Middle frontal gyrus (tissue), 1 donor: ENCODE measurements at regions not wholly inside any gene's neighbourhood (a gene's known extent, or its start where the extent isn't known, plus 50 kb on each side); places are given as distances from the start of the nearest gene placed in this dataset.

Experiments
- DNase-seq: peaks from one replicate; pipeline ENCODE4 v3.0.0-alpha.2; 2015; ENCODE audit warnings: low spot score; ENCODE audit errors: extremely low spot score

DNA sequence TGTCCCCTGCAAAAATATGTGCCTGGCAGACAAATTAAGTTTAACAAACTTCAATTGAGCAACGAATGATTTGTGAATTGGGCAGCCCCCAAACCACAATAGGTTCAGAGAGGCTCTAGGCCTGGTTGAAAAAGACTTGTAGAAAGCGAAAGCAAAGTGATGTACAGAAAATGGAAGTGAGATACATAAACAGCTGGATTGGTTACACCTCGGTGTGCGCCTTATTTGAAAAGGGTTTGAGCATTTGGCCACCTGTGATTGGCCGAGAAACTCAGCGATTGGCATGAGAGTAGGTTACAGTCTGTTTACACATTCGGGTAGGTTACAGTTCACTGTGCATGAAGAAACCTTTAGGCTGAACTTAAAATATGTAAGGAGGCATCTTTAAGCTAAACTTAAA lies 136.9 kb downstream of the CD83 start:
- no peak for DNase-seq

DNA sequence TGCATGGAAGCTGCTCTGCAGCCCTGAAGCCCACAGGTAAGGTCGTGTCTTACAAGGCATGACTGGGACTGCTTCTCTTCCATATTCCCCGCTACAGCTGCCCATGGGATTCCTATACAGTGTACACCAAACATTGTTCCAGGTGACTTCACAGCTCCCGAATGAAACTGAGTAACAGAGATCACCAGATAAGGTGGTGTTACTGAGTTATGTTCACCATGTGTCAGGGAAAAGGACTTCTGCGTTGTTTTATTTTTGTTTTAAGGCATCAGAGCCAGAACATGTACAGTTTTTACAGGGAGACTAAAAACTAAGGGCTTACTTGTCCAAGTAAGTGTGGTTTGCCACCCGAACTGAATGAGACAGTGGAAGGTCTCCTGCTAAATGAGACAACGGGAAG lies 138.3 kb downstream of the CD83 start:
- DNase-seq = no peak

DNA sequence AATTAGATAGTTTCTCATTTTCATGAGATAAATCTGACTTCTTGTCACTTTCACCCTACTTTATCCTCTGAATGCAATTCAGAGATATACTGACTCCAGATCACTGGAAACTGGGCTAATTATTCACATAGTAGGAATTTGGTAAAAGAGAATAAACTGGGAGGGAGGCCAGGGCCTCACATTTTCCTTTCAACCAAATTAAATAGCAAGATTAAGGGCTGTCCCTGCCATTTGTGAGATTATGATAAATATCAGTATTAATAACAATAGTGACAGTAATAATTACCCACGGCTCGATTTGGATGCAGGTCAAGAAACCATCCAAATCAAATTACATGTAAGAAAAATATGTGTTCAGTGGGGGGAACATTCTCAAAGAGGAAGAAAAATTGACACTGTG lies 140.5 kb downstream of the CD83 start:
- no peak for DNase-seq

DNA sequence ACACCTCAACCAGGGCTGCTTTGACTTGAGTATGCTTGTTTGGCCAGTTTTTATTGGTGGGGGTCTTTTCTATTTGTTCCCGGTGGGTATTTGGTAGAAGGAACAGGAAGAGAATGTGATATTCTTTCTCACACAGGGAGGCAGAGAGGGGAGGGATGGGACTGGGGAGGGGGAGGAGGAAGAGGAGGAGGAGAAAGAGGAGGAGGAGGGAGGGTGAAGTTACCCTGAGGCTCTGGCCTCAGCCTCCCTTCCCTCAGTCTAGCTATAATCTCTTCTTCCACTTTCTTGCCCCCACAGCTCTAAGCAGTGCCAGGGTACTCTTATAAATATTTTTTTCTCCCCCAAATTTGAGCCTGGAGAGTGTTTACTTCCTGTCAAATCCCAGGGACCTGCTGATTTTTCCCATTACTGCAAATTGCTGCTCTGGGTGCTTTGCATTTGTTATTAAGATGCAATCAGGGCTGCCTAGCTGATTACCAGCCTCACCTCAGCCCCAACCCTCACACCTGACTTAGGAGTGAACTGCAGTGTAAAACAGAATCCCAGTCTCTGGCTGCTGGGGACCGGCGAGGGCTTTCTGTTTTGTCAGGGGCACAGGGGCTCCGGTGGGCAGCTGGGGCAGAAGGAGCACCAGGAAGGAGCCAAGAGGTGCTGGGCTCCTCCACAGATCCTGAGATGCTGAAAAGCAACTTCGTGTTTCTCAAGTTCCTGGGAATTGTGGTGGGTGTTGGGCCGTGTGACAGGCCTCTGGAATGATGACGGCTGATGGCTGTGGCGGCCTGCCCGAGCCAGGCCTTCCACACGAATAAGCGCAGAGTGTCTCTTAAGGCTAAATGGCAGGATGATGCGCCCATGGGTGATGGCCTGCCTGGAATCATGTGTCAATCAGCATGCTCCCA lies 141.4 kb downstream of the CD83 start:
- DNase-seq = no peak

DNA sequence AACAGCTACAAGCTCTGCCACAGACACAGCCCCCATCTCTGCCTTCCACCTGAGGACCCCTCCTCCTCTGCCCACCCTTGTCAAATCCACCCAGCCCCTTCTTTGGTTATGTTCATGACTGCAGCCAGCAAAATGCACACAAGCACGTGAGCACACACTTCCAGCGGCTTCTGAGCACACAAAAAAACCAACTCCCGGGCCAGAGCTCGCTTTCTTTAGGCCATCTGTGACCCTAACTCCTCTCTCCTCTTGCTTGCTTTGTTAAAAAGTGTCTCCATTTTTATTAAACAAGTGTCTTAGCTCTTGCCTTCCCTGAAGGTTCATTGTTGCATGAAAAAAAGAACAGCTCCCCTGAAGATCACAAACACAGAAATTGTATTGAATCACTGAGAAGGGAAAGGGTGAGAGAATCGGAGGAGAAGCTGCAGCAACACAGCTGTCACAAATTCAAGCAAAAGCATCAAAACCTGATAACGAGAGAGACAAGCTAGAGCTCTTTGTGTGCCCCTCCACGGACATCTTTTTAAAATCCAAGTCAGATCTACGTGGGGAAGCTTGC lies 142.1 kb downstream of the CD83 start:
- no peak for DNase-seq

DNA sequence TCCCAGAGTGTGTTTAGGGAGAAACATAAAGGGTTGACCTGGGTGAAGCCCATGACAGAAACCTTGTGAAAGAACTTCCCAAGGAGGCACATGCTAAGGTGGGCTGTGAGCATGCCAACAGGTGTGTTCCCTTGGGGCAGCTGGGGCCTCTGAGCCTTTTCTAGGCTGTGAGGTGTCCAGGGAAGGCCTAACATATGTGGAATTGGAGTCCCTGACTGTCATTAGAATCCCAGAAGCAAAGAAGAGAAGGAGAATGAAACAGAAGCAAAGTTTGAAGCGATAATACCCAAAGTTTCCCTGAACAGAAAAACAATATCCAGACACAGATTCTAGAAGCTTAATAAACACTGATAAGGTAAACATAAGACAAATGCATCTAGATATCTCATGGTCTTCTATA lies 143.3 kb downstream of the CD83 start:
- DNase-seq = no peak

DNA sequence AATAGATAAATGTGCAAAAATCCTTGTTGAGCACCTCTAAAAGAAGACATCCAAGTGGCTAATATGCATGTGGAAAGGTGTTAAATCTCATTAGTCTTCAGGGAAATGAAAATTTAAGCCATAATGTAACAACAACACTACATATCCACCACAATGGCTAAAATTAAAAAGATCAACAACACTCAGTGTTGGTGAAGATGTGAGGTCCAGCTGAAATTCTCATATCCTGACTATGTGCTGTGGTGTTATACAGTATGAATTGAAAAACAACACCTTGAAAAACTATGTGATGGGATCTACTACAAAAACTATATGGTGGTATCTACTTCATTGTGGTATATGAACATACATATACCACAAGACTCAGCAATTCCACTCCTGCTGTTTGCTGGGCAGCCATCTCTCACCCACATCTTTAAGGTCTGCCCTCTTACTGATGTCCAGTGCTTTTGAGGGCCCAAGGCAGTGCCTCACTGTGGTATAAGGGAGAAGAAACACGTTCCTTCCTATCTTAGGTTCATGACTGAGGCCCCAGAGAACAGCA lies 146.4 kb downstream of the CD83 start:
- DNase-seq = no peak

DNA sequence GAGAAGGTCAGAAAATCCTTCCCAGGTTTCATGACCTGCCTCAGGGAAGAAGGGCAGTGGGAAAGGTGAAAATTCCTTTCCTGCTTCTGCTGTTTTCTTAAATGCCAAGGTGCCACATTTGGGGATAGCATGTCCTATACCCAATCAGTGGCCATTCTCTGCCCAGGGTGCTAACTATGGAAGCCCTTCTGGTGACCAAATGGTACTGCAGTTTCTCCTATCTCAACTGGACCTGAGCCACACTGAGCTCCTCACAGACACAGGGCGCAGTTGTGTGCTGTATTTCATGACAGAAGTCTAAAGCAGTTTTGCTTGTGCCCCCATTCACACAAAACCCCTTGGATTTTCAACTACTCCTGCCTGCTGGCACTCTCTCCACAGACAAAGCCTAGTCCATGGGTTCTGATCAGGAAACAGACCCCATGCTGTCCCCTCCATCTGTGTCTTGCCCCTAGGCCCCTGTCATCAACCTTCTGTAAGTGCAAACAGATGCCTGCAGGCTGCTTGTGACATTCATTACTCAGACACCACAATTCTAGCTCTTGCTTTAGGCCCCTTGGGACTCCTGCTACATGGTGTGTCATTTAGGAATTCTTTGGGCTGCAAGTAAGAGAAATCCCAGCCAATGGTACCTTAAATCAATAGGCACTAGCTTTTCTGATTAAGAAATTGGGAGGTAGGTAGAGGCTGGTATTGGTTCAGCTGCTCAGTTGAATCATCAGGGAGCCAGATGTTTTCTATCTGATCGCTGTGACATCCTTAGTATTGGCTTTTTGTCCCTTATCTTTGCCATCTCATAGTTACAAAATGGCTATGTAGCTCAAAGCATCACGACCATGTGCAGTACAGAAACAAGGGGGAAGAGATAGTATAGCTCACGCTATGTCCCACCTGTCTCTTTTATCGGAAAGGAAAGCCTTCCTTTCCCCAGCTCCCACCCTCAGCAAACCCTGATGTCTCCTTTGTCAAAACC lies 147.8 kb downstream of the CD83 start:
- DNase-seq = no peak

DNA sequence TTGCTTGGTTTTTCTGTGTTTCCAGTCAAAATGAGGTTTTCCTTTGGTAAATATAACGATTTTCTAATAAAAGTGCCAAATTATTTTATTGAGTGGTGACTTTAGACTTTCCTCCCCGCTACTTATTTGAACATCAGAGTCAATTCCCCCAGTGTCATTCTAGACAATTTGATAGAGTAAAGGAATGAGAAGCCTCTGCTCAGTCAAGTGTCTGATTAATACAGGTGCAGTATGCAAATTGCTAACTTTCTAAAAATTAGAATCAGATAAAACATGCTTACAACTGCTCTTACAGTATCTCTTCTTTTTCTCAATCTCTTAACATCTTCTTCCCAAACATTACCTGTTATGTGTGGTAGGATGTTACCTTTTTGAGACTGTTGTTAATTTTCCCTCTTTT lies 148.7 kb downstream of the CD83 start:
- no peak for DNase-seq

DNA sequence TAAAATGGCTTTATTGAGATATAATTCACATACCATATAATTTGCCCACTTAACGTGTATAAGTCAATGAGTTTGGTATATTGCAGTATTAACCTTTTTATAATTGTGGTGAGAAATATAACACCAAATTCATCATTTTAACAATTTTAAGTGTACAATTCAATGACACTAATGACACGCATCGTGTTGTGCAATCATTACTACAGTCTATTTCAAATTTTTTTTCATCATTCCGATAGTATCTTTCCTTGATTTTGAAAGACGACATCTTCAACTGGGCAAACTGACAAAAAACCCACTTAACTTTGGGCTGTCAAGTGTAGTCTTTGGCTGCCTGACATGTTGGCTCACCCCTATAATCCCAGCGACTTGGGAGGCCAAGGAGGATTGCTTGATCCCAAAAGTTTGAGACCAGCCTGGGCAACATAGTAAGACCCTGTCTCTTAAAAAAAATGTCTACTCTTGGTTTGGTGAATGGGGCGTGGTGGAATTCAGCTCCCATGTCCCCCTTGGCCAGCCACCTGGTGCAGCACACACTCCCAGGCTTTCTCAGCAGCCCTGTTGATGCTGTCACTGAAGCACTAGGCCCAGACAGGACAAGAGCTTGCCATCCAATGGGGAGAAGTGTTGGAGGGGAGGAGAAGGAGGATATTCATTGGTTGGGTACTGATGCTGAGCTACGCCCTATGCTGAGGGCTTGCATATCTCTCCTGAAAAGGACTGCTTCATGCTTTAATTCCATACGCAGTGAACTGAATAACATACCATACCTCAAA lies 150.5 kb downstream of the CD83 start:
- no peak for DNase-seq

DNA sequence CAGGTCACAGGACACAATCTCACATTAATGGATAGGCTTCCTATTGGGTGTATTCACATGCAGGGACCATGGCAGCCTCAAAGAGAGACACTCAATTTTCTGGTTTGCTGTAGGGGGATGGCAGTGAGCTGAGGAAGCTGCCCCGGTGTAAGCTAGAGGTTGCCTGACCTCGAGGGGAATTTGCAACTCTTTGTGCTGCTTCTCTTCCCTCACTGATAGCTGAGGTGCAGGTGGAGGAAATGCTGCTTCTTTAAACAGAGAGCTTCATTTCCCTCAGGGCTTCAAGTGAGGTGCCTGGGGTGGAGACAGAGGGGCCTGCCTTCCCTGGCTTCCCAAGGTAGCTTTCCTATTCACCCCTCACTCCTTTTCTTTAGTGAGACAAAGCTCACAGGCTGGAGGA lies 151.9 kb downstream of the CD83 start:
- DNase-seq = no peak

DNA sequence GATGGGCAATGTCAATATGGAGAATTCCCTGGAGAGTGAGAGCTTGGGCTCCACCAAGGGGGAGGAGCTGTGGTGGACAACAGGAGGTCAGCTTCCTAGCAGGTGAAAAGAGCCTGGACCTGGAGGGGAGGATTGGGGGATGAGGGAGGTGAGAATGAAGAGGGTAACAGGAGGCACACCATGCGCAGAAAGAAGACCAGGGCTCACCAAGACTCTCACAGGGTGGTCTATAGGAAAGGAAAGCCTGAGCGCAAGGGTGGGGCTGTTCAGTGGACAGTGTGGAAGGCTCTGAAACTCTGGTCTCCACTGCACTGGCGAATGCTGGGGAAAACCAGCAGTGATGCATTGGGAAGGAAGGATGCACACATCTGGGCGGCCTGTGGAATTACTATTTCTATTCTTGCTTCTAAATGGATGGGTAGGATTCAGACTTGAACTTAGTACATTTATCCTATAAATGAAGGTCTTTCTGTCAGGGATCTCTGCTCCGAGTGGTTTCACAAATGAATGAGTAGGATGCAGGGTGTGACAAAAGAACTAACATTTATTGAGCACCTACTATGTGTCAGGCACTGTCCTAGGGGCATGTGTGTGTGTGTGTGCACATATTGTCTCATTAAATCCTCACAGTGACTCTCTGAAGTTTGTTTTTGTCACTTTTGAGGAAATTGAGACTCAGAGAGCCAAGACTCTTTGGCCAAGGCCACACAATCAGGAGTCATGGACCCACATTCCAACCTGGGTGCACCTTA lies 152.7 kb downstream of the CD83 start:
- no peak for DNase-seq

DNA sequence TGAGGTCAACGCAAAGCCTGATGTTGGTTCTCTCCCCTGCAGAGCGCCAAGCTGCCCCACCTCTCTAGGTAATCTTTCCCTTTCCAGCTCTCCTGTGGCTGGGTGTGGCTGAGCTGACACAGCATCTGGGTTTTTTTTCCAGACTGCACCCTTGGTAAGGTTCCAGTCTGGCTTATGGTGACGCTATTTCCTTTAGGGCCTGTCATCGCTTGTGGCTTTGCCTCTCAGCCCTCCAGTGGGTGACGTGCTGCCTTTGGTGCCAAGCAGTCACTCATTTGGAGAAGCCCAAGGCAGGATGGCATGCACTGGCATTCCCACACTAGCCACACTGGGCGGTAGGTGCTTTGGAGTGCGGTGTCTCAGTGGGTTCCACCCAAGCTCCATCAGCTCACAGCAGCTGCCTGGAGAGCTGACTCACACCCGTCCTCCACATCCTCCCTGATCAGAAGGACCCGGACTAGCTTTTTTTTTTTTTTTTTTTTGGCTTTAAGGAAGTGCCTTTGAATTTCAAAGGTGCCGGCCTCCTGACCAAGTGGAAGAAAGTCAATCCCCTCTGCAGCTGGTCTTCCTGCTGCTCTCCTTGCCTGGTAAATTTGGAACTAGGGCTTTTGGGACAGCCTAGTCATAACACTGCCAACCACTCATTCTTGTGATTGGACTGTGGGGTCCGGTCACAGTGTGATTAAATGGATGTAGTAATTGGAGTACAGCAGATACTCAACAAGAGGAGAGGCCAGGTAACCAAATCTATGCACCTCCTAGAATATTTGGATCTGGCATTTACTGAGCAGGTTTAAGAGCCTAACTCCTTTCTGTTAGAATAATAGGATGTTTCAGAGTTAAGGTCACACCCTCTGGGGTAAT lies 153.6 kb downstream of the CD83 start:
- DNase-seq = no peak

DNA sequence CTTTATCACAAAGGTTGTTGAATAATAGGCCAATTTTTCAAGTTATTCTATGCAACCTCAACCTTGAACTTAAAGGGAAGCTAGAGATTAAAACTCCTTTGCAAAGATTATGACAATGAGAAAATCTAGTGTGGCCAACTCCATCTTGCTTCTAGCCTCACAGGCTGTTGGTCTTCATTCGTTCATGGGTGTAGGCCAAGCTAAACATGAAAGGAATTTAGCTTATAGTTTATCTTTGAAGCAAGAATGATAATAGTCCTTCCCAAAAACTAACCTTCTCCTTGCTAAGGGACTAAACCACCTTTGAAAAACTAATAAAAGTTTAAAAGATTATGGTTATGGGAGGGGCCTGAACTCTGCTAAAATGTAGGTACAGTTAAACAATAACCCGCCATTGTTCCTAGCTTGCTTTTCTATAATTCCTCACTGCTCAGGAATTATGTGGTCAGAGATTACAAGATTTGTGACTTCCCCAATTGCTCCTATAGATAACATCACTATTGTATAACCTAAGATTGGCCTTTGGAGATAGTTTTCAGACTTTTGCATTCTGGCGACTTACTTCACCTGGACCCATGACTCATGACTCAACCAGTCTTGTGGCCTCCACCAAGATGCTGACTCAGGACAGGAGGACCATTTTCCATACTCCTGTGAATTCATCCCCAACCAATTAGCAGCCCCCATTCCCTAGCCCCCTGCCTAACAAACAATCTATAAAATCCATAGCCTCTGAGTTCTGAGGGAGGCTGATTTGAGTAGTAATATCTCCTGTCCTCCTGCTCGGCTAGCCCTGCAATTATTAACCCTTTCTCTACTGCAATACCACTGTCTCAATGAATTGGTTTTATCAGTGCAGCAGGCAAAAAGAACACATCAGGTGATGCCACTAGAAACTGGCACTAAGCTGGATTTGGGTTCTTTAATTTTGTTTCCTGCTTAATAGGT lies 154.5 kb downstream of the CD83 start:
- no peak for DNase-seq

DNA sequence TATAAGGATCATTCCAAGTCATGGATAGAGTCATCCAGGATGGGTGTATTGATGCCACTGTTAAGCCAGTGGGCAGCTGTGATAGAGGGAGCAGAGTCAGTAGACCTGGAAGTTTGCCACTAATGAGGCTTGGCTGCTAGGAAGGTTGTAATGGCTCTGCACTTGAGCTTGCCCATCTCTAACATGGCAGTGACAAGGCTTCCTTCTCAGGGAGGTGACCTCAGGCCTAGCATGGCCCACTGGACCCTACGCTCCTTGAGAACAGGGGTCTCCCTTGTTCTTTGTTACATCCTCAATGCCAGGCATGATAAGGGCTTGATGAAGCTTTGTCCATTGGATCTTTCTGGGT lies 155.1 kb downstream of the CD83 start:
- DNase-seq = no peak

DNA sequence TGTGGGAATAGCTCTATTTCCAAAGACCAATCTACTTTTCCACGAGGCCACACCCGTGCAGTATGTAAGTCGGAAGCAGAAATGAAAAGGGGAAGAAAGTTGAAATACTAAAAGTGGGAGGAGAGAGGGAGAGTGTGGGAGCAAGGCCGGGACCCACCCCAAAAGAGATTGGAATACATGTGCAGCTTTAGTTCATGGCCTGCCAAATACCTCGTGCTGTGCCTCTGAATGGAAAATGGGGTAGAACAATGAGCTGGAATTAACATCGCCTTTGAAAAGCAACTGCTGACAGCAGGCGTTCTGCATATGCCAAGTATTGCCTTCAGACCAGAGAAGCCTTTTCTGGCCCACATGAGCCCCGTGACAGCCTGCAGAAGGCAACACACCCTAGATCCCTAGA lies 155.6 kb downstream of the CD83 start:
- DNase-seq = no peak

DNA sequence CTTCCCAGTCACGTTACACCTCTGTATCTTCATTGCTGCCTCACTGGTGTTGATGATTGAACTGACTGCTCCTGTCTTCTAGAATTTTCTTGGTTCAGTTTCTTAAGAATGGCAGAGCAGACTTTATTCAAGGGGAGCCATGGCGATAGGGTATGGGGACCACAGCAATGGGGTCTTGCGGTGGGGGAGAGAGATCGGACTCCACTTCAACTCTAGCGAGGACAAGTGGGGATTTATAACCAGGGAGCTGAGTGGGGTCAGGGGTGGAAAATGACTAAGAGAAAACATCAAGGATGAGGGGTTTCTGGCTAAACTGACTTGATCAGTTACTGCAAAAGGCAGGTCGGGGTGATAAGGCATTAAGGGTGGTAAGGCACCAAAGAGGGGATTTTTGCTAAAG lies 156.4 kb downstream of the CD83 start:
- DNase-seq = no peak
